ENCODE measurements at regions not wholly inside any gene's neighbourhood (a gene's known extent, or its start where the extent isn't known, plus 50 kb on each side); places are given as distances from the start of the nearest gene placed in this dataset.
"Not testable (repeated sequence)": the region's sequence is repeated elsewhere in the genome, so short reads cannot be mapped to it uniquely, and the experiment has no call there.

GRCh38 chr5:56731473-56731872, 83.9 kb upstream of the MAP3K1 start:
- not testable (repeated sequence) for DNase-seq

GRCh38 chr5:56729488-56729887, 85.9 kb upstream of the MAP3K1 start:
- no peak for DNase-seq

GRCh38 chr5:56725711-56726411, 89.5 kb upstream of the MAP3K1 start:
- no peak for DNase-seq

- DNase-seq: not testable (repeated sequence)
Measured at GRCh38 chr5:56724857-56725256, 90.5 kb upstream of the MAP3K1 start.

- no peak for DNase-seq
Measured at GRCh38 chr5:56722317-56722716, 93.0 kb upstream of the MAP3K1 start.

- no peak for DNase-seq
Measured at GRCh38 chr5:56717253-56717987, 97.9 kb upstream of the MAP3K1 start.

- no peak for DNase-seq
Measured at GRCh38 chr5:56715986-56716385, 99.4 kb upstream of the MAP3K1 start.

GRCh38 chr5:56712895-56713591, 102.3 kb upstream of the MAP3K1 start:
- DNase-seq: no peak

- no peak for DNase-seq
Measured at GRCh38 chr5:56710826-56711590, 104.3 kb upstream of the MAP3K1 start.

GRCh38 chr5:56706504-56706903, 108.8 kb upstream of the MAP3K1 start:
- no peak for DNase-seq

- DNase-seq: no peak
Measured at GRCh38 chr5:56705217-56705616, 110.1 kb upstream of the MAP3K1 start.

- DNase-seq: no peak
Measured at GRCh38 chr5:56703952-56704351, 111.4 kb upstream of the MAP3K1 start.

GRCh38 chr5:56700711-56701110, 114.6 kb upstream of the MAP3K1 start:
- no peak for DNase-seq

- no peak for DNase-seq
Measured at GRCh38 chr5:56699538-56699937, 115.8 kb upstream of the MAP3K1 start.

GRCh38 chr5:56698463-56699381, 116.6 kb upstream of the MAP3K1 start:
- no peak for DNase-seq

GRCh38 chr5:56696900-56697299, 118.4 kb upstream of the MAP3K1 start:
- DNase-seq: no peak

- DNase-seq: no peak
Measured at GRCh38 chr5:56693220-56693579, 122.1 kb upstream of the MAP3K1 start.

GRCh38 chr5:56692359-56693219, 122.8 kb upstream of the MAP3K1 start:
- no peak for DNase-seq

- no peak for DNase-seq
Measured at GRCh38 chr5:56688402-56688801, 126.9 kb upstream of the MAP3K1 start.

- DNase-seq: no peak
Measured at GRCh38 chr5:56686337-56687195, 128.8 kb upstream of the MAP3K1 start.

Measured in GOT3 (cell line).